NT2/D1 (cell line): ENCODE measurements at regions not wholly inside any gene's neighbourhood (a gene's known extent, or its start where the extent isn't known, plus 50 kb on each side); places are given as distances from the start of the nearest gene placed in this dataset.

Source experiments
- SUZ12 ChIP-seq: IDR thresholded peaks from 2 replicates; pipeline ENCODE4 v1.6.1; 2011; ENCODE audit not compliant: insufficient read length, insufficient read depth; ENCODE audit errors: extremely low read depth
- YY1 ChIP-seq: IDR thresholded peaks from 2 replicates; pipeline ENCODE4 v1.6.1; 2011; ENCODE audit not compliant: insufficient read length, insufficient read depth
- ZNF274 ChIP-seq: IDR thresholded peaks from 2 replicates; pipeline ENCODE4 v1.6.1; 2011; ENCODE audit warnings: mild to moderate bottlenecking, low read depth, low read length

DNA sequence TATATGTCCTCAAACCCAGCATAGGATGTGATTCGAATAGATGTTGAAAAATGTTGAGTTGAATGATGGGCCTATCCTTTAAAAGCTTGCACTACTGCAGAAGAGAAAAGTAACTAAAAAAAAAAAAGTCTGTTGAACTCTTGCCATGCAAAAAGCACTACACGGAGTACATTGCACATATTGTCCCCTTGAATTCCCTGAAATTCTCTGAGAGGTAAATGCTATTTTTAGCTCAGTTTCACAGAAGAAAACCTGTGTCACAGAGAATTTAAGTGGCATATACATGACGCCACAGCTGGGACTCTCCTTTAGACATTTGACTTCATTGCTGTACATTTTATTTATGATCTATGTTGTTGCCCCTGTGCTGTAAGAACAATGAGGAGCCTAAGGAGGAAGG is 583.8 kb downstream of the SOX6 start:
- TF ChIP-seq ZNF274 = no peak
- TF ChIP-seq YY1 = no peak
- TF ChIP-seq SUZ12 = no peak
